ENCODE measurements at regions not wholly inside any gene's neighbourhood (a gene's known extent, or its start where the extent isn't known, plus 50 kb on each side); places are given as distances from the start of the nearest gene placed in this dataset.

GRCh38 chr6:169902070-169902469 is 150.6 kb downstream of the ERMARD start:
- TF ChIP-seq, protein P1, sequence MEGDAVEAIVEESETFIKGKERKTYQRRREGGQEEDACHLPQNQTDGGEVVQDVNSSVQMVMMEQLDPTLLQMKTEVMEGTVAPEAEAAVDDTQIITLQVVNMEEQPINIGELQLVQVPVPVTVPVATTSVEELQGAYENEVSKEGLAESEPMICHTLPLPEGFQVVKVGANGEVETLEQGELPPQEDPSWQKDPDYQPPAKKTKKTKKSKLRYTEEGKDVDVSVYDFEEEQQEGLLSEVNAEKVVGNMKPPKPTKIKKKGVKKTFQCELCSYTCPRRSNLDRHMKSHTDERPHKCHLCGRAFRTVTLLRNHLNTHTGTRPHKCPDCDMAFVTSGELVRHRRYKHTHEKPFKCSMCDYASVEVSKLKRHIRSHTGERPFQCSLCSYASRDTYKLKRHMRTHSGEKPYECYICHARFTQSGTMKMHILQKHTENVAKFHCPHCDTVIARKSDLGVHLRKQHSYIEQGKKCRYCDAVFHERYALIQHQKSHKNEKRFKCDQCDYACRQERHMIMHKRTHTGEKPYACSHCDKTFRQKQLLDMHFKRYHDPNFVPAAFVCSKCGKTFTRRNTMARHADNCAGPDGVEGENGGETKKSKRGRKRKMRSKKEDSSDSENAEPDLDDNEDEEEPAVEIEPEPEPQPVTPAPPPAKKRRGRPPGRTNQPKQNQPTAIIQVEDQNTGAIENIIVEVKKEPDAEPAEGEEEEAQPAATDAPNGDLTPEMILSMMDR (conservative IDR thresholded peaks at IDR 0.05) = no peak
- no peak overlapping the region for H3K27ac ChIP-seq

- TF ChIP-seq, protein P1 (conservative IDR thresholded peaks at IDR 0.05) = no peak
- H3K27ac ChIP-seq = no peak overlapping the region
These were observed 148.2 kb downstream of the ERMARD start for GRCh38 chr6:169899481-169900145.

GRCh38 chr6:169898788-169899480 is 147.5 kb downstream of the ERMARD start:
- TF ChIP-seq, protein P1 (conservative IDR thresholded peaks at IDR 0.05) = no peak

DNA sequence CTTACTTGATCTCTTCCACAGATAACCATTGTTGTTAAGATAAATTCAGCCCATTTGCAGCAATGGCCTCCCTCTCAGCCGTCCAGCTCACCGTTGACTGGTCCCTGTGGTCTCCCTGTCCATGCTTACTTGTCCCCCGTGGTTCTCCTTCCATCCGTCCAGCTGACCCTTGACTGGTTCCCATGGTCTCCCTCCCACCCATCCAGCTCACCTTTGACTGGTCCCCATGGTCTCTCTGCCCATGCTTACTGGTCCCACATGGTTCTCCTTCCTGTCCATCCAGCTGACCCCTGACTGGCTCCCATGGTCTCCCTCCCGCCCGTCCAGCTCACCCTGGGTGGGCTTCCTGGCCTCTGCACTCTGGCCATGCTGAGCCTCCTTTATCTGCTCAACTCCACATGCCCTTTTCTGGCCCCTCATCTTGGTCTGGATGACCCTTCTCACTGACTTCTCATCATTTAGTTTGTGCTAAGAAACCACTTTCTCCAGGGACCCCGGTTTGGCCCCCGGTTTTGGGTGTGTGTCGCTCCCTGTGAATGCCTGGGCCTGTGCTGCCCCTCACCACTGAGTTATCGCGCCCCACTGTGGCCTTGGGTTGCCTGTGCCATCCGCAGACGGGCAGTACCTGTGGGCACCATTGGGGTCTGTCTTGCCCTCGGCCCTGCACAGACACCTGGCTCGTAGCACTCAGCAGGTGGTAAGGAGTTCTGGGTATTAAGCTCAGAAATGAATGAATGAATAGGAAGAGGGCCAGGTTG is 146.4 kb downstream of the ERMARD start:
- TF ChIP-seq, protein P1 (conservative IDR thresholded peaks at IDR 0.05) = no peak
- H3K27ac ChIP-seq = no peak overlapping the region

More at GRCh38 chr6:169898788-169899480, 147.5 kb downstream of the ERMARD start:
- H3K27ac ChIP-seq = no peak overlapping the region

DNA sequence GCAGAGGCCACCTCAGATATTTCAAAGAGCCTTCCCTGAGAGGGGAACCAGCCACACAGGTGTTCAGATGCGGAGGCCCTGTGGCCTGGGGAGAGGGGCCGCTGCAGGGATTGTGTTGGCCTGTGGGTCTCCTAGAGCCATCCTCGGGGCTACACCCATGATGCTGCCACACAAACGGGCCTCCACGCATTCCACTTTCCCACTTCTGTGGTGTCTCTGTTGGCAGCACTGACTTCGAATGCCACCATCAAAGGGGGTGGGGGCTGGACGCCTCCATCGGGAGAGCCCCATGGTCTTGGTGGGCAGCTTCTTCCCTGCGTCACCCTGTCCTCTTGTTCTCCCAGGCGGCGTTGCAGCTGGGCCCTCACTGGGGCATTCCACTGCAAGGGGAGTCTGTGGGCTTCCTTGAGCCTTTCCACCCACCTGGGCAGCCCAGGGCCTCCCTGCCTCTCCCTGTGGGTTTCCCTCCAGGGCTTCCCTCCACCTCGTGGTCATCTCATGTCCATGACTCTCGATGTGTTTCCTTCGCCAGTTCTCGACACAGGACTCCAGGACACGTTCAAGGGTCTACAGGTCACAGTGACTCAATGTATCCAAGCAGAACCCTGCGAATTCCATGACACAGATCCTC is 145.5 kb downstream of the ERMARD start:
- no peak overlapping the region for H3K27ac ChIP-seq
- TF ChIP-seq, protein P1 (conservative IDR thresholded peaks at IDR 0.05) = no peak

DNA sequence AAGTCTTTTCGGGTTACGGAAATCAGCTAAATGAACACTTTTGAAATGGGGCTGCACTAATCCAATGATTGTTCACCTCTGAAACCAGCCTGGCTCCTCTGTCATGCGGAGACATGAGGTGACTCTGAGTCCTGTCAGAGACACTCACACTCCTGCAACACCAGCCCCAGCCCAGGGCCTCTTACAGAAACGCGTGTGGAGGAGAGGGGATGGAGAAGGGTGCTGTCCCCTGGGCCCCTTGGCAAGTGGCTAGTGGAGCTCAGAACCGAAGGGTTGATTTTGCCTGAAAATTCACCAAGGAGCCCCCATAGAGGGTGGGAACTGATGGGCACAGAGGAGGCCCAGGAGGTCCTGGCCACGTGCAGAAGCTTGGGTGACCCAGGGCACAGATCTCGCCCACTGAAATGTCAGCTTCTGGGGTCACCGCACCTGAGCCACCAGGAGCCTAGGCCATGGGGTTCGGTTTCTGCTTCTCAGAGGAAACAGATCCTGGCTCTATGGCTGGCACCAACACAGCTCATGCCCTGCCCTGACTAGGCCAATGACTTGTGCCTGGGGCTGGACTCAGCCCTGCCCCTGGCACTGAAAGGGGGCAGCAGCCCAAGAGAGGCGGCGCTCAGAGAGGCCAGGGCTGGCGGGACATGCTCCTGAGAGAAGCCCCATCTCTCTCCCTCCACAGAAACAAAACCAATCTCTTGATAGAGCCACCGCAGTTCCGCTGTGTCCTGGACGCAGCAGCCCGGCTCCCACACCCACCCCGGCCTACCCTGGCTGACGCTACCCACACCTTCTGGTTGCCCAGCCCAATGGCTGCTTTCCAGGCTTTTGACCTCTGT is 144.7 kb downstream of the ERMARD start:
- TF ChIP-seq, protein P1 (conservative IDR thresholded peaks at IDR 0.05) = no peak
- no peak overlapping the region for H3K27ac ChIP-seq
